NOMO-1 treated with dmso at 0.1 percent for 144 hours (cell line): ENCODE measurements at regions not wholly inside any gene's neighbourhood (a gene's known extent, or its start where the extent isn't known, plus 50 kb on each side); places are given as distances from the start of the nearest gene placed in this dataset.

Source experiments
- DNase-seq: peaks from one replicate; lab custom pipeline; 2025; ENCODE audit not compliant: unreplicated experiment; lab: John Stamatoyannopoulos, UW

GRCh38 chr13:85742355-85742754, 56.9 kb downstream of the SLITRK6 start:
- no peak for DNase-seq

- DNase-seq: no peak
Observed at GRCh38 chr13:85741017-85741416, 58.2 kb downstream of the SLITRK6 start.

GRCh38 chr13:85738696-85739320, 60.4 kb downstream of the SLITRK6 start:
- no peak for DNase-seq

- no peak for DNase-seq
Observed at GRCh38 chr13:85737952-85738351, 61.3 kb downstream of the SLITRK6 start.

- no peak for DNase-seq
Observed at GRCh38 chr13:85729296-85729695, 69.9 kb downstream of the SLITRK6 start.

- DNase-seq: no peak
Observed at GRCh38 chr13:85728811-85729210, 70.4 kb downstream of the SLITRK6 start.

GRCh38 chr13:85725433-85725832, 73.8 kb downstream of the SLITRK6 start:
- DNase-seq: no peak

- DNase-seq: no peak
Observed at GRCh38 chr13:85724546-85725432, 74.4 kb downstream of the SLITRK6 start.

GRCh38 chr13:85719749-85720148, 79.5 kb downstream of the SLITRK6 start:
- DNase-seq: no peak

GRCh38 chr13:85717921-85718320, 81.3 kb downstream of the SLITRK6 start:
- no peak for DNase-seq

GRCh38 chr13:85710545-85710944, 88.7 kb downstream of the SLITRK6 start:
- no peak for DNase-seq

GRCh38 chr13:85709721-85710120, 89.5 kb downstream of the SLITRK6 start:
- no peak for DNase-seq

- no peak for DNase-seq
Observed at GRCh38 chr13:85709072-85709471, 90.1 kb downstream of the SLITRK6 start.

- DNase-seq: no peak
Observed at GRCh38 chr13:85700906-85701305, 98.3 kb downstream of the SLITRK6 start.

- no peak for DNase-seq
Observed at GRCh38 chr13:85698256-85698655, 101.0 kb downstream of the SLITRK6 start.

GRCh38 chr13:85694992-85695391, 104.2 kb downstream of the SLITRK6 start:
- DNase-seq: no peak

- DNase-seq: peak; percentile 75
Observed at GRCh38 chr13:85693889-85694511, 105.2 kb downstream of the SLITRK6 start.

- DNase-seq: no peak
Observed at GRCh38 chr13:85690368-85690767, 108.9 kb downstream of the SLITRK6 start.

GRCh38 chr13:85685436-85685835, 113.8 kb downstream of the SLITRK6 start:
- DNase-seq: no peak

GRCh38 chr13:85675151-85675907, 123.9 kb downstream of the SLITRK6 start:
- no peak for DNase-seq

GRCh38 chr13:85671336-85671735, 127.9 kb downstream of the SLITRK6 start:
- no peak for DNase-seq
